A549 (cell line): ENCODE measurements at regions not wholly inside any gene's neighbourhood (a gene's known extent, or its start where the extent isn't known, plus 50 kb on each side); places are given as distances from the start of the nearest gene placed in this dataset.

Experiments
- ATAC-seq, 2 experiments: fragments of 200-7000 bp in 1 of 2; fragments of >200 bp in 1 of 2; cut with Nextera tagmentation in 1 of 2; cut with Tn5 transposase in 1 of 2; 3 replicates each; pipeline versions ENCODE4 v1.8.0 to v1.9.1; 2018 to 2020; ENCODE audit warnings: mild to moderate bottlenecking in 1 of 2, moderate library complexity in 1 of 2
- CTCF ChIA-PET: fragments of 300-600 bp; sonication (Branson Sonifier 250); formaldehyde crosslinking; extraction: SDS; loops from one replicate; lab custom pipeline; 2021; ENCODE audit warnings: antibody characterized with exemption, inconsistent platforms; lab: Yijun Ruan, JAX
- POLR2A ChIA-PET: fragments of 350-600 bp; formaldehyde crosslinking; extraction: SDS; loops from one replicate; lab custom pipeline; 2021; ENCODE audit warnings: antibody characterized with exemption, inconsistent platforms; lab: Yijun Ruan, JAX
- DNase-seq, 2 experiments: peaks; one replicate each; pipeline versions ENCODE4 v3.0.0 to v3.0.0-alpha.2; 2011 to 2016; ENCODE audit warnings: low read depth in 1 of 2, low spot score in 1 of 2
- FAIRE-seq: peaks from 2 replicates; lab custom pipeline; 2011; peaks lifted over from hg19 to GRCh38; lab: Jason Lieb, UNC
- H3K27ac ChIP-seq, 2 experiments: fragments of >200 bp; sonication (Bioruptor Twin); formaldehyde crosslinking; 3 replicates each; pipeline ENCODE4 v1.5.1; 2016 to 2017
- H3K4me1 ChIP-seq: fragments of >200 bp; sonication (Bioruptor Twin); formaldehyde crosslinking; 3 replicates; pipeline ENCODE4 v1.6.1; 2016
- H3K4me2 ChIP-seq: fragments of >200 bp; sonication (Bioruptor Twin); formaldehyde crosslinking; 3 replicates; pipeline ENCODE4 v1.6.1; 2016
- H3K4me3 ChIP-seq: fragments of >200 bp; sonication (Bioruptor Twin); formaldehyde crosslinking; 3 replicates; pipeline ENCODE4 v1.5.1; 2016
- H3K9me3 ChIP-seq: fragments of >200 bp; sonication (Bioruptor Twin); formaldehyde crosslinking; 3 replicates; pipeline ENCODE4 v1.6.1; 2016
- BHLHE40 ChIP-seq: IDR thresholded peaks from 2 replicates; pipeline ENCODE4 v1.6.1; 2012; ENCODE audit warnings: low read depth, low read length, inconsistent platforms
- CTCF ChIP-seq: fragments of >200 bp; sonication (Bioruptor Twin); formaldehyde crosslinking; IDR thresholded peaks from 3 replicates; pipeline ENCODE4 v1.5.1; 2016
- ELK1 ChIP-seq: fragments of 150-350 bp; IDR thresholded peaks from 2 replicates; pipeline ENCODE4 v1.6.1; 2014; ENCODE audit warnings: low read depth, mild to moderate bottlenecking, low read length
- EP300 ChIP-seq, 2 experiments: fragments of >200 bp; sonication (Bioruptor Twin); formaldehyde crosslinking; IDR thresholded peaks; 2 replicates in 1 of 2; 3 replicates in 1 of 2; pipeline ENCODE4 v1.6.1; 2016 to 2017
- ESRRA ChIP-seq: fragments of 150-350 bp; IDR thresholded peaks from 2 replicates; pipeline ENCODE4 v1.6.1; 2014; ENCODE audit warnings: mild to moderate bottlenecking, low read length, borderline replicate concordance
- FOSB ChIP-seq: fragments of 250-450 bp; sonication (Bioruptor Pico); IDR thresholded peaks from 2 replicates; pipeline ENCODE4 v1.5.0; 2020; ENCODE audit warnings: mild to moderate bottlenecking, moderate library complexity
- FOSL2 ChIP-seq, 2 experiments: fragments of 450-650 bp in 1 of 2; fragments of >200 bp in 1 of 2; sonication (Bioruptor Twin) in 1 of 2; formaldehyde crosslinking; IDR thresholded peaks; 2 replicates each; pipeline versions ENCODE4 v1.5.0 to v1.6.1; 2016 to 2020; ENCODE audit warnings: mild to moderate bottlenecking in 1 of 2, moderate library complexity in 1 of 2
- HOXA7 ChIP-seq: fragments of 250-450 bp; sonication (Bioruptor Pico); IDR thresholded peaks from 2 replicates; pipeline ENCODE4 v1.5.0; 2020; ENCODE audit warnings: mild to moderate bottlenecking, moderate library complexity
- HOXB13 ChIP-seq: fragments of 250-450 bp; sonication (Bioruptor Pico); IDR thresholded peaks from 2 replicates; pipeline ENCODE4 v1.5.0; 2020; ENCODE audit warnings: low read depth, mild to moderate bottlenecking, moderate library complexity
- HOXB5 ChIP-seq: fragments of 250-450 bp; sonication (Bioruptor Pico); IDR thresholded peaks from 2 replicates; pipeline ENCODE4 v1.5.0; 2020; ENCODE audit warnings: mild to moderate bottlenecking, moderate library complexity
- KDM1A ChIP-seq: fragments of 200-600 bp; sonication (generic); IDR thresholded peaks from 2 replicates; pipeline ENCODE4 v1.6.1; 2016; ENCODE audit warnings: low read depth, mild to moderate bottlenecking
- MAFK ChIP-seq: fragments of 450-650 bp; IDR thresholded peaks from 2 replicates; pipeline ENCODE4 v1.6.1; 2014; ENCODE audit not compliant: partially characterized antibody
- MAX ChIP-seq: IDR thresholded peaks from 2 replicates; pipeline ENCODE4 v1.6.1; 2012
- NPAS2 ChIP-seq: fragments of 250-450 bp; sonication (Bioruptor Pico); IDR thresholded peaks from 2 replicates; pipeline ENCODE4 v1.8.0; 2022; ENCODE audit warnings: mild to moderate bottlenecking, moderate library complexity, borderline replicate concordance
- PHF8 ChIP-seq: fragments of 200-600 bp; sonication (generic); IDR thresholded peaks from 2 replicates; pipeline ENCODE4 v1.6.1; 2016; ENCODE audit warnings: low read depth, mild to moderate bottlenecking, antibody characterized with exemption, moderate library complexity, borderline replicate concordance
- POLR2A ChIP-seq: IDR thresholded peaks from 2 replicates; pipeline ENCODE4 v1.6.1; 2012; ENCODE audit warnings: mild to moderate bottlenecking, low read length
- POLR2AphosphoS2 ChIP-seq: conservative IDR thresholded peaks from 2 replicates; pipeline ENCODE4 v1.6.1; 2012; ENCODE audit warnings: low read length, improper control_type of control experiment, inconsistent platforms
- RAD21 ChIP-seq, 2 experiments: fragments of >200 bp in 1 of 2; sonication (Bioruptor Twin) in 1 of 2; formaldehyde crosslinking in 1 of 2; IDR thresholded peaks in 1 of 2; conservative IDR thresholded peaks in 1 of 2; 2 replicates in 1 of 2; 3 replicates in 1 of 2; pipeline ENCODE4 v1.6.1; 2012 to 2018; ENCODE audit warnings: inconsistent platforms in 1 of 2
- RARB ChIP-seq: fragments of 250-450 bp; sonication (Bioruptor Pico); IDR thresholded peaks from 2 replicates; pipeline ENCODE4 v1.8.0; 2021; ENCODE audit warnings: mild to moderate bottlenecking, moderate library complexity
- RFX5 ChIP-seq: fragments of 450-650 bp; IDR thresholded peaks from 2 replicates; pipeline ENCODE4 v1.7.1; 2014; ENCODE audit warnings: antibody characterized with exemption, mild to moderate bottlenecking, moderate library complexity
- TFCP2L1 ChIP-seq: fragments of 250-450 bp; sonication (Bioruptor Pico); IDR thresholded peaks from 2 replicates; pipeline ENCODE4 v1.5.0; 2021; ENCODE audit warnings: mild to moderate bottlenecking
- USF2 ChIP-seq: fragments of 450-650 bp; IDR thresholded peaks from 2 replicates; pipeline ENCODE4 v1.6.1; 2014; ENCODE audit warnings: antibody characterized with exemption
- ZNF302 ChIP-seq: fragments of 250-450 bp; sonication (Bioruptor Pico); IDR thresholded peaks from 2 replicates; pipeline ENCODE4 v1.9.0; 2021; ENCODE audit warnings: inconsistent platforms, mild to moderate bottlenecking, moderate library complexity
- WGBS: methylation state at CpG from one replicate; pipeline ENCODE4 v1.1.6; 2017; ENCODE audit errors: missing lambda C conversion rate; 5-methylcytosine and 5-hydroxymethylcytosine counted together

- no peak for ATAC-seq
- no peak for FAIRE-seq
- 17% methylated on average over 2 of the region's 3 CpGs for WGBS
- Histone ChIP-seq H3K9me3 (no peaks in the 10 kb centered on the region), H3K4me3 (no peak overlapping the region), H3K4me2 (no peak overlapping the region), H3K27ac (no peak overlapping the region), H3K4me1 (no peaks in the 10 kb centered on the region)
- CTCF ChIA-PET: interaction anchor here (0.9 kb wide), 1 partner anchor 10 kb away, joined by 3 read pairs; no protein-coding TSS in a partner anchor
- POLR2A ChIA-PET: no interaction called here
- no peak for TF ChIP-seq EP300 (IDR thresholded peaks at IDR 0.05)
- no peak for TF ChIP-seq HOXA7 (CRISPR knock-in tag)
- no peak for TF ChIP-seq BHLHE40
- no peak for TF ChIP-seq FOSL2 (IDR thresholded peaks at IDR 0.05)
- TF ChIP-seq FOSL2 (CRISPR knock-in tag; IDR thresholded peaks at IDR 0.05): no peak
- TF ChIP-seq TFCP2L1 (CRISPR knock-in tag): no peak
- TF ChIP-seq RFX5: no peak
- TF ChIP-seq MAX: no peak
- no peak for TF ChIP-seq RARB (CRISPR knock-in tag)
- TF ChIP-seq HOXB5: no peak
- no peak for TF ChIP-seq MAFK
- no peak for TF ChIP-seq USF2
- no peak for TF ChIP-seq POLR2A
- no peak for TF ChIP-seq HOXB13 (CRISPR knock-in tag)
- TF ChIP-seq ZNF302 (CRISPR knock-in tag): no peak
- TF ChIP-seq FOSB: no peak
- TF ChIP-seq POLR2AphosphoS2: no peak
- DNase-seq: no peak
Observed at GRCh38 chr2:33712674-33713073, 113.6 kb upstream of the FAM98A start.

GRCh38 chr2:33709951-33710350, 110.9 kb upstream of the FAM98A start:
- Histone ChIP-seq H3K27ac (no peak overlapping the region), H3K4me3 (no peak overlapping the region), H3K4me2 (no peak overlapping the region), H3K4me1 (no peaks in the 10 kb centered on the region), H3K9me3 (no peaks in the 10 kb centered on the region)
- FAIRE-seq (no peak), ATAC-seq (no peak), DNase-seq (no peak)
- CTCF ChIA-PET: no interaction called here
- TF ChIP-seq CTCF: no peak
- no peak for TF ChIP-seq NPAS2 (CRISPR knock-in tag)
- TF ChIP-seq PHF8: no peak
- no peak for TF ChIP-seq ELK1
- no peak for TF ChIP-seq KDM1A
- no peak for TF ChIP-seq ESRRA
- no peak for TF ChIP-seq RAD21 (conservative IDR thresholded peaks at IDR 0.05 in 1 of 2, IDR thresholded peaks at IDR 0.05 in 1 of 2)
- POLR2A ChIA-PET: no interaction called here
- 53% methylated on average over 3 of the region's 3 CpGs for WGBS
